ENCODE measurements at regions not wholly inside any gene's neighbourhood (a gene's known extent, or its start where the extent isn't known, plus 50 kb on each side); places are given as distances from the start of the nearest gene placed in this dataset.

GRCh38 chr19:31745731-31746130 is 396.5 kb upstream of the TSHZ3 start:
- TF ChIP-seq POLR2AphosphoS5 (IDR thresholded peaks at IDR 0.05; ENCODE audit: insufficient read depth in 1 of 2, low read depth in 1 of 2), result no peak
- no peak for TF ChIP-seq CTCF (IDR thresholded peaks at IDR 0.05)
- TF ChIP-seq POLR2A (IDR thresholded peaks at IDR 0.05), result no peak
